A673 (cell line): ENCODE measurements at regions not wholly inside any gene's neighbourhood (a gene's known extent, or its start where the extent isn't known, plus 50 kb on each side); places are given as distances from the start of the nearest gene placed in this dataset.

Experiments used
- CTCF ChIP-seq: fragments of 300-800, 200-600 bp; sonication (generic); conservative IDR thresholded peaks from 2 replicates; pipeline ENCODE4 v1.5.1; 2017; ENCODE audit warnings: low read depth, mild to moderate bottlenecking, antibody characterized with exemption, low read length, moderate library complexity, mixed read lengths
- EZH2 ChIP-seq: fragments of 200-600 bp; sonication (generic); IDR thresholded peaks from 2 replicates; pipeline ENCODE4 v1.6.1; 2017; ENCODE audit warnings: borderline replicate concordance, low read depth, mild to moderate bottlenecking, mixed read lengths, antibody characterized with exemption, low read length; ENCODE audit not compliant: poor library complexity, severe bottlenecking

- TF ChIP-seq CTCF (no peak), EZH2 (no peak)
Observed at GRCh38 chr9:110081395-110081794, 126.6 kb downstream of the C9orf152 start.
